Osteocyte (in vitro differentiated cells): ENCODE measurements at regions not wholly inside any gene's neighbourhood (a gene's known extent, or its start where the extent isn't known, plus 50 kb on each side); places are given as distances from the start of the nearest gene placed in this dataset.

Source experiments
- DNase-seq: peaks from one replicate; pipeline ENCODE4 v3.0.0; 2021; ENCODE audit warnings: mixed read lengths; ENCODE audit not compliant: unreplicated experiment; ENCODE audit errors: extremely low spot score
- H3K27ac Mint-ChIP-seq: one replicate; pipeline ENCODE4 v1.8.0; 2021; ENCODE audit warnings: mild to moderate bottlenecking, mixed read lengths; ENCODE audit not compliant: unreplicated experiment
- H3K27me3 Mint-ChIP-seq: one replicate; pipeline ENCODE4 v1.8.0; 2021; ENCODE audit warnings: mixed read lengths; ENCODE audit not compliant: unreplicated experiment
- H3K36me3 Mint-ChIP-seq: one replicate; pipeline ENCODE4 v1.8.0; 2021; ENCODE audit warnings: mixed read lengths; ENCODE audit not compliant: unreplicated experiment
- H3K4me1 Mint-ChIP-seq: one replicate; pipeline ENCODE4 v1.8.0; 2021; ENCODE audit warnings: mixed read lengths; ENCODE audit not compliant: unreplicated experiment
- H3K4me3 Mint-ChIP-seq: one replicate; pipeline ENCODE4 v1.8.0; 2021; ENCODE audit warnings: mild to moderate bottlenecking, moderate library complexity, mixed read lengths; ENCODE audit not compliant: unreplicated experiment
- H3K9me3 Mint-ChIP-seq: one replicate; pipeline ENCODE4 v1.8.0; 2021; ENCODE audit warnings: mixed read lengths; ENCODE audit not compliant: unreplicated experiment
- CTCF ChIP-seq: fragments of 200-600 bp; sonication (generic); IDR thresholded peaks from 2 replicates; pipeline ENCODE4 v1.5.0; 2021; ENCODE audit warnings: antibody characterized with exemption, mild to moderate bottlenecking, moderate library complexity

GRCh38 chr4:3825530-3825929, 59.3 kb downstream of the ADRA2C start:
- Mint-ChIP-seq H3K36me3 (no peaks in the 10 kb centered on the region), H3K27ac (no peak overlapping the region), H3K4me3 (no peak overlapping the region), H3K9me3 (no peaks in the 10 kb centered on the region), H3K4me1 (peaks cover 10% of the 10 kb centered on the region), H3K27me3 (peaks cover 11% of the 10 kb centered on the region)
- TF ChIP-seq CTCF = no peak
- DNase-seq = no peak

GRCh38 chr4:3826247-3827172, 60.3 kb downstream of the ADRA2C start:
- peaks cover 10% of the 10 kb centered on the region for H3K4me1 Mint-ChIP-seq
- no peaks in the 10 kb centered on the region for H3K9me3 Mint-ChIP-seq
- TF ChIP-seq CTCF = no peak
- no peak overlapping the region for H3K27ac Mint-ChIP-seq
- no peak overlapping the region for H3K4me3 Mint-ChIP-seq
- no peak for DNase-seq
- peaks cover 11% of the 10 kb centered on the region for H3K27me3 Mint-ChIP-seq
- H3K36me3 Mint-ChIP-seq = no peaks in the 10 kb centered on the region

GRCh38 chr4:3827616-3828492, 61.7 kb downstream of the ADRA2C start:
- no peaks in the 10 kb centered on the region for H3K9me3 Mint-ChIP-seq
- no peaks in the 10 kb centered on the region for H3K4me1 Mint-ChIP-seq
- H3K36me3 Mint-ChIP-seq = no peaks in the 10 kb centered on the region
- no peak for DNase-seq
- no peak overlapping the region for H3K4me3 Mint-ChIP-seq
- TF ChIP-seq CTCF = no peak
- no peak overlapping the region for H3K27ac Mint-ChIP-seq
- H3K27me3 Mint-ChIP-seq = peaks cover 11% of the 10 kb centered on the region

GRCh38 chr4:3828546-3828945, 62.4 kb downstream of the ADRA2C start:
- no peaks in the 10 kb centered on the region for H3K9me3 Mint-ChIP-seq
- no peak overlapping the region for H3K27ac Mint-ChIP-seq
- no peaks in the 10 kb centered on the region for H3K36me3 Mint-ChIP-seq
- H3K4me1 Mint-ChIP-seq = no peaks in the 10 kb centered on the region
- H3K27me3 Mint-ChIP-seq = peaks cover 14% of the 10 kb centered on the region
- TF ChIP-seq CTCF = no peak
- no peak overlapping the region for H3K4me3 Mint-ChIP-seq
- no peak for DNase-seq
